ENCODE measurements at regions not wholly inside any gene's neighbourhood (a gene's known extent, or its start where the extent isn't known, plus 50 kb on each side); places are given as distances from the start of the nearest gene placed in this dataset.

DNA sequence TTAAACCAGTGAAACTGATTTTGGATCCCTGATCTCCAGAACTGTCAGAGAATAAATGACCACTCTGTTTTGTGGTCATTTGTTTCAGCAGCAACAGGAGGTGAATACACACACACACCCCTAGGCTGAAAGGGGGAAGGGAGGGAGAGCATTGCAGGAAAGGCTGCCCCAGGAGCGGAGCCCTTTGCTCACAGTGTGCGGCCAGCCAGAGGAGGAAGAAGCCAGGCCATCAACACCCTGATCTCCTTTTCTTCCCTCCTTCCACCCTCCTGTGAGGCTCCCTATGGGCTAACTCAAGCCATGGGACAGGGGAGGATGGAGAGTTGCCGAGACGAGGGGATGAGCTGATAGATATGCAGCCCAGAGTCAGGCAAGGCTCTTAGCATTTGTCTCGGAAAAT is 211.9 kb downstream of the TBX5 start:
- no peak overlapping the region for H3K4me3 ChIP-seq
- H3K36me3 ChIP-seq (replicated peaks) = no peaks in the 10 kb centered on the region
- H3K4me1 ChIP-seq = no peaks in the 10 kb centered on the region
- in situ Hi-C loops (cut with MboI; ENCODE audit: low sequenced_read_pairs) = no loop called here
- H3K27me3 ChIP-seq (ENCODE audit: low read depth) = peaks cover 10% of the 10 kb centered on the region
- DNase-seq (ENCODE audit: low spot score in 2 of 2) = no peak
- H3K9me3 ChIP-seq = no peaks in the 10 kb centered on the region

DNA sequence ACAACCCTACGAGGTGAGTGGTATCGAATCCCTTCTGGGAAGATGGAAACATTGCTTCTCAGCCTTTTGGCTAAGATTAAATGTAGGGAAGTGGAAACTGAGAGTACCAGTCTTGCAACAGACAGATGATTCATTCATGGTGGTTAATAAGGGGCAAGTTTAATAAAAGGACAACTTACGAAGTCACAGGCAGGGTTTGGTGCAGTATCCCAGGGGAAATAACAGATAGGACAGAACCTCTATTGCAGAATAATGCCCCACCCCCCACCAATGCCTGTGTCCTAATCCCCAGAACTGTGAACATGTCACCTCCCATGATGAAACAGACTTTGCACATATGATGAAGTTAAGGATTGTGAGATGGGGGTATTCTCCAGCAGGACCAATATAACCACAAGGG is 212.5 kb downstream of the TBX5 start:
- Histone ChIP-seq H3K4me3 (no peak overlapping the region), H3K4me1 (no peaks in the 10 kb centered on the region), H3K36me3 (replicated peaks) (no peaks in the 10 kb centered on the region), H3K9me3 (no peaks in the 10 kb centered on the region), H3K27me3 (ENCODE audit: low read depth) (peaks cover 10% of the 10 kb centered on the region)
- in situ Hi-C loops (cut with MboI; ENCODE audit: low sequenced_read_pairs) = no loop called here
- no peak for DNase-seq (ENCODE audit: low spot score in 2 of 2)

DNA sequence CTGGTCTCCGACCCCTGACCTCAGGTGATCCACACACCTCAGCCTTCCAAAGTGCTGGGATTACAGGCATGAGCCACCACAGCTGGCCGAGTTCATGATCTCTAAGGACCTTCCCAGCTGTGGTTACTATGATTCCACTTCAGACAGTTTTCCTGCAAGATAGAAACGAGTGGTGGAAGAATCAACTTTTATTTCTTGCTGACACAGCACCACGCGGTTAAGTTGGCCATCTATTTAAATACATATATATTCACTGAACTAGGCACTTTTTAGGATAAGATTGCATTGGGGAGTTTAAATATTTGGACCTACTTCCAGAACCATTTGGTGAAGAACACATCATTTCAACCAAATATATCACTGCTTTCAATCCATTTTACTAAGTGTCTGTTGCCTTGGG is 213.4 kb downstream of the TBX5 start:
- H3K9me3 ChIP-seq = no peaks in the 10 kb centered on the region
- H3K4me1 ChIP-seq = no peaks in the 10 kb centered on the region
- H3K27me3 ChIP-seq (ENCODE audit: low read depth) = peaks cover 11% of the 10 kb centered on the region
- H3K4me3 ChIP-seq = no peak overlapping the region
- no peak for DNase-seq (ENCODE audit: low spot score in 2 of 2)
- H3K36me3 ChIP-seq (replicated peaks) = no peaks in the 10 kb centered on the region
- in situ Hi-C loops (cut with MboI; ENCODE audit: low sequenced_read_pairs) = no loop called here

DNA sequence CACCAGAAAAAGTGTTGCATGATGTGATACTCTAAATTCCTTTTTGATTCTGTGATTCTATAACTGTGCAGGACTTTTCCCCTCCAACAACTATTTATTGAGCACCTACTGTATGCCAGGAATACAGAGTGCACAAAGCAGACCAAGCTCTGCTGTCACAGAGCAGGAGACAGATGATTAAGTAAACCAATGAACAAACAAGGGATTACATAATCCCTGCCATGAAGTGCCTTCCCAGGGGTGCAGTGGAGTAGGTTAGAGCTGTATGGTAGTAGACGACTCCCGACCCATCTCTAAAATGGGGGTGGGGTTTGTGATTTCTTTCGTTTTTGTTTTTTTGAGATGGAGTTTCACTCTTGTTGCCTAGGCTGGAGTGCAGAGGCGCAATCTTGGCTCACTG is 213.9 kb downstream of the TBX5 start:
- Histone ChIP-seq H3K36me3 (replicated peaks) (no peaks in the 10 kb centered on the region), H3K4me3 (no peak overlapping the region), H3K9me3 (no peaks in the 10 kb centered on the region), H3K27me3 (ENCODE audit: low read depth) (peaks cover 16% of the 10 kb centered on the region), H3K4me1 (no peaks in the 10 kb centered on the region)
- DNase-seq (ENCODE audit: low spot score in 2 of 2) = no peak
- in situ Hi-C loops (cut with MboI; ENCODE audit: low sequenced_read_pairs) = no loop called here

DNA sequence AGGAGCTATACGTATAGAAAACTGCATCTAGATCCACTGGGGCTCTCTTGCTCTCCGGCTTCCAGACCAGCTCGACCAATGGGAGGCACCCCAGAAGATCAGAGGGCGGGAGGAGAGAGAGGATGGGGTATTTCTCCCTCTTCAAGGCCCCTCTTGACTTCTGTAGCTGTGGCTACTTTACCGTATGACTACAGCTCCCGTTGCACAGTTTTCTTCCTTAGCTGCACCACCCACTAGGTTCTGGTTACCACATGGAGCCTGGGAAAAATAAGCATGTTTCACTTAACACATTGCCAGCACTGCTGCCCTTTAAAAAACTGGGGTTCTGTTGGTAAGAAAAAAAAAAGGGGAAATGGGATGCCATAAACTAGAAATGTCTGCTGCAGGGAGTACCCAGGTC is 214.4 kb downstream of the TBX5 start:
- DNase-seq (ENCODE audit: low spot score in 2 of 2) = no peak

DNA sequence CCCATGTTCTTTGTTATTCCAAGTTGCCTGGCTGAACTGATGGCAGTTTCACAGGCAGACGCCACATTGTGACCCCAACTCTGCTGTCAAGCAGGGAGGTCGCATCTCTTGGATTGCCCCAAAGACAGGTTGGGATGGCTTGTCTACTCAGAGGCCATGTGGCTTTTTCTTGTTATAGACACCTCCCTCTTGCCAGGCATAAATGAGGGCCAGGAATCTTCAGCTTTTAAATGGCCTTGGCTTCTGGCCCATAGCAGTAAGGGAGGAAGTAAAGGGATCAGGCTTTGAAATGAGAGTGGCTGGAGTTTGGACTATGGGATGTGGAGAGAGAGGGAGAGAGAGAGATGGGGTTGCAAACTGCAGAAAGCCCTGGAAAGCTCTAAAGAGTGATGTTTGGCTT is 215.0 kb downstream of the TBX5 start:
- no peaks in the 10 kb centered on the region for H3K36me3 ChIP-seq (replicated peaks)
- H3K27me3 ChIP-seq (ENCODE audit: low read depth) = peaks cover 15% of the 10 kb centered on the region
- H3K9me3 ChIP-seq = no peaks in the 10 kb centered on the region
- H3K4me3 ChIP-seq = no peak overlapping the region
- no peaks in the 10 kb centered on the region for H3K4me1 ChIP-seq
- no peak for DNase-seq (ENCODE audit: low spot score in 2 of 2)
- in situ Hi-C loops (cut with MboI; ENCODE audit: low sequenced_read_pairs) = no loop called here

More for the DNA sequence above, 214.4 kb downstream of the TBX5 start:
- in situ Hi-C loops (cut with MboI; ENCODE audit: low sequenced_read_pairs) = no loop called here
- H3K4me1 ChIP-seq = no peaks in the 10 kb centered on the region
- no peaks in the 10 kb centered on the region for H3K36me3 ChIP-seq (replicated peaks)
- no peaks in the 10 kb centered on the region for H3K9me3 ChIP-seq
- H3K4me3 ChIP-seq = no peak overlapping the region
- H3K27me3 ChIP-seq (ENCODE audit: low read depth) = peaks cover 18% of the 10 kb centered on the region

DNA sequence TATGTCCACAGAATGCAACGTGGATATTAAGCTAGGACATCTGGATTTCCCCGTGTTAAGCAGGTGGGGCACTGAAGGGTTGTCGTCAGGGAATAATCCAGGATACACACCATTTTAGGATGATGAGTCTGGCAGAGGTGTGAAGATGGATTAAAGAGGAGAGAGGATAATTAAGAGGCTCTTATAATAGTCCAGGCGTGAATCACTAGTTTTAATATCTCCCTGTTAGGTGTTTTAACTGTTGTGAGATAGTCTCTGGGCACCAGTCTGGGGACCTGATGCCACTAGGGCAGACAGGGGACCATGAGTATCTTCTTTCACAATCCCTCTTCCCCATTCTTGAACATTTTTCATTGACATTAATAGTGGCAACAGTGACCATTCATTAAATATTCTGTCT is 216.7 kb downstream of the TBX5 start:
- Histone ChIP-seq H3K9me3 (no peaks in the 10 kb centered on the region), H3K4me3 (no peak overlapping the region), H3K27me3 (ENCODE audit: low read depth) (peaks cover 8% of the 10 kb centered on the region), H3K4me1 (no peaks in the 10 kb centered on the region), H3K36me3 (replicated peaks) (no peaks in the 10 kb centered on the region)
- DNase-seq (ENCODE audit: low spot score in 2 of 2) = no peak
- in situ Hi-C loops (cut with MboI; ENCODE audit: low sequenced_read_pairs) = no loop called here

DNA sequence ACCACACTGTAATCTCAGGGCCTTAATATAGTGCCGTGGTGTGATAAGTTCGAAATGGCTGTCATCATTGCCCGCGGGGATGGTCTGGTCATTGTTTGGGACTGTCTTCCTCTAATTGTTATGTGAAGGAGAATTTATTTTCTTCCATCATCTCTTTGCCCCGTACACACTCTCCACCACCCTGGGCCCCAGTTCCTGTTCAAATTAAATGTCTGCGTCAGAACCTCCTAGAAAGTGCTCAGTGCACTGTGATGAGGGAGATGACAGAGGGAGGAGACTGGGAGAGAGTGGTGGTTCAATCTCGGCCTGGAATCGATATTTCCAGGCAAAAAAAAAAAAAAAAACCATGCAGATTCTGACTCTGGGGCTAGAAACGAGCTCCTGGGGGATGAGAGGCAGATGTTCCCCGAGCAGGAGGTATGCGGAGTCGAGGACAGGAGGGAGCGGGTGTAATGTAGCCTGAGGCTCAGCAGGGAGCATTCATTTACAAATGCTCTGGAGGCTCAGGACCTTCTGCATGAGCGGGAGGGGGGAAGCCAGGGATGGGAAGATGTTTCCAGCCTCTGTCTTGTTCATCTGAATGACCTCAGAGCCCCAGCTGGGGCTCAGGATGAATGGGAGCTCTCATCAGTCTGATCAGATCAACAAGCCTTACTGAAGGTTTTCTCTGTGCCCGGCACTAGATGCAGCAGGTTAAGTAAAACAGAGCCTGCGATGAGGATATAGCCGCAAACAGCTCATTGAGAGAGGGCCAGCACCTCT is 219.5 kb downstream of the TBX5 start:
- Histone ChIP-seq H3K36me3 (replicated peaks) (no peaks in the 10 kb centered on the region), H3K9me3 (no peaks in the 10 kb centered on the region), H3K4me3 (no peak overlapping the region), H3K4me1 (no peaks in the 10 kb centered on the region), H3K27me3 (ENCODE audit: low read depth) (peaks cover 17% of the 10 kb centered on the region; the same call in 1 of the 2 replicates)
- in situ Hi-C loops (cut with MboI; ENCODE audit: low sequenced_read_pairs) = no loop called here
- DNase-seq (ENCODE audit: low spot score in 2 of 2) = peak in 1 of 2 experiments; percentile 12

DNA sequence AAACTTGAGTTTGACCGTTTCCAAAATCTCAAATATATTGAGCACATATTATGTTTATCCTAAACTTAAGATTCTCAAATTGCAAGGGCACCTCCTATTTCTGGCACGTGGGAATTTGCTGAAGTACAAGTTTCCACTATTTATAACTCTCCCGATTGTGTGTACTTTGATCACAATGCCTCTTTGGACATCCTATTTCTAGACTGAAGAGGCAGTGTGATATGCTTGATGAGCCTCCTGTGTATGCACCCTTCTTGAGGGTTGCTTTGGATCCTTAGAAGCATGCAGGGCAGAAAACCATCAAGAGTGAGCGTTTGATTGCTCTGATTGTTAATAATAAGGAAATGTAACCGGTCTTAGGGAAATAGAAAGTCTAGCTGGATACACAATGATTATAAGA is 218.9 kb upstream of the RBM19 start:
- peaks cover 24% of the 10 kb centered on the region; the same call in 1 of the 2 replicates for H3K27me3 ChIP-seq (ENCODE audit: low read depth)
- H3K36me3 ChIP-seq (replicated peaks) = no peaks in the 10 kb centered on the region
- in situ Hi-C loops (cut with MboI; ENCODE audit: low sequenced_read_pairs) = no loop called here
- no peak overlapping the region for H3K4me3 ChIP-seq
- no peaks in the 10 kb centered on the region for H3K4me1 ChIP-seq
- DNase-seq (ENCODE audit: low spot score in 2 of 2) = no peak
- H3K9me3 ChIP-seq = no peaks in the 10 kb centered on the region

DNA sequence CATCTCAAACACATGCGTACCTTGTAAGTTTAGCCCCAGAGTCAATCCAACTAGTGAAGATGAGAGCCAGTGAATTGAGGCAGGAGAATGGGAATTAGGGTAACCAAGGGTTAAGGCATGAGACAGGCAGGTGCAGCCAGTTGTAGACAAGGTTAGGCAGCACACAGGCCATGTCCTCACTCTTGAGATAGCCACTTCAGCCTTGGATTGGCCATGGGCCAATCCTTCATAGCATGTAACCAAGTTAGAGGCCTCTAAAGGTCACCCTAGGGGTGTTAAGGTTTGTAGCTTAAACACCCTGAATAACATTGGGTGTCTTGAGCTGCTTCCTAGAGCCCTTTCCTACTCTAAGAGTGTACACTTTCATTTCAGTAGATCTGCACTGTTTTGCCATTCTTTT is 208.2 kb upstream of the RBM19 start:
- 0 out of 2 replicates have a peak, but pooled peaks cover 9% of the 10 kb centered on the region for H3K27me3 ChIP-seq (ENCODE audit: low read depth)
- H3K9me3 ChIP-seq = no peaks in the 10 kb centered on the region
- no peaks in the 10 kb centered on the region for H3K36me3 ChIP-seq (replicated peaks)
- no peaks in the 10 kb centered on the region for H3K4me1 ChIP-seq
- no peak for DNase-seq (ENCODE audit: low spot score in 2 of 2)
- H3K4me3 ChIP-seq = no peak overlapping the region
- in situ Hi-C loops (cut with MboI; ENCODE audit: low sequenced_read_pairs) = loop anchor here (10.0 kb wide), 1 partner anchor 320 kb away; no protein-coding TSS in a partner anchor

DNA sequence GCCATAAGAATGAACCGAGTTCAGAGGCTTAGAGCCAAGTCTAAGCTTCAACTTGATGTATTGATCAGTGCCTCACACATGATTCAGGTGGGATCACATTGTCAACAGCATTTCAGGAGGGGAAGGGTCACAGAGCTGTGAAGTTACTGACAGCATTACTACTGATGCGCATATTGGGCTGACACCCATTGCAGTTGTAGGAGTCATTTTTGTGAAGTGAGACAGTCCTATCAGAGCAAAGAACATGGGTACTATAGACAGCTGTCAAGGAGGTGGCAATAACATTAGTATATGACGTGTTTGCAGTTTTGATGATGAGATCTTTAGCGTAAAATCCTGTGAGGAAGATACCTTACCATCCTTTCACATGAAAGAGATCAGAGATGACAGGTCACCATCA is 206.0 kb upstream of the RBM19 start:
- no peak for DNase-seq (ENCODE audit: low spot score in 2 of 2)
- Histone ChIP-seq H3K4me1 (no peaks in the 10 kb centered on the region), H3K36me3 (replicated peaks) (no peaks in the 10 kb centered on the region), H3K27me3 (ENCODE audit: low read depth) (peaks cover 7% of the 10 kb centered on the region; the same call in 1 of the 2 replicates), H3K4me3 (no peak overlapping the region), H3K9me3 (no peaks in the 10 kb centered on the region)
- in situ Hi-C loops (cut with MboI; ENCODE audit: low sequenced_read_pairs) = loop anchor here (10.0 kb wide), 1 partner anchor 323 kb away; no protein-coding TSS in a partner anchor

DNA sequence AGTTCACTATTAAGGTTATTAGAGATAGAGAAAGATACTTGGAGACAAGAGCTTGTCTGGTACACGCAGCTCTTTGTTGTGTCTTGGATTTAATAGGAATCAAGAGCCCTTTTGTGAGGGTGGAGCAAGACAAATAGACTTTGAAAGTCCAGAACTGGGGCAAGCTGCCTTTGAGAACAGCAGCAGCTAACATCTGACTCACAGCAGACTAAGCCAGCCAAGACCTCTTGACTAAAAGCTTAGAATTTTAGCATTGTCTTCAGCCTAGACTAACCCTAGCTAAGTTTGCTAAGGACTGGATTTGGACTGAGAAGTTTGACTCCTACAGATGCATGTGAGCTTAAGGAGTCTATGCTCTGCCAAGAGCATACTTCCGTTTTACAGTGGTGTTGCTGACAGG is 201.9 kb upstream of the RBM19 start:
- H3K4me1 ChIP-seq = no peaks in the 10 kb centered on the region
- in situ Hi-C loops (cut with MboI; ENCODE audit: low sequenced_read_pairs) = no loop called here
- no peak overlapping the region for H3K4me3 ChIP-seq
- no peak for DNase-seq (ENCODE audit: low spot score in 2 of 2)
- H3K27me3 ChIP-seq (ENCODE audit: low read depth) = peaks cover 10% of the 10 kb centered on the region
- no peaks in the 10 kb centered on the region for H3K36me3 ChIP-seq (replicated peaks)
- no peaks in the 10 kb centered on the region for H3K9me3 ChIP-seq

DNA sequence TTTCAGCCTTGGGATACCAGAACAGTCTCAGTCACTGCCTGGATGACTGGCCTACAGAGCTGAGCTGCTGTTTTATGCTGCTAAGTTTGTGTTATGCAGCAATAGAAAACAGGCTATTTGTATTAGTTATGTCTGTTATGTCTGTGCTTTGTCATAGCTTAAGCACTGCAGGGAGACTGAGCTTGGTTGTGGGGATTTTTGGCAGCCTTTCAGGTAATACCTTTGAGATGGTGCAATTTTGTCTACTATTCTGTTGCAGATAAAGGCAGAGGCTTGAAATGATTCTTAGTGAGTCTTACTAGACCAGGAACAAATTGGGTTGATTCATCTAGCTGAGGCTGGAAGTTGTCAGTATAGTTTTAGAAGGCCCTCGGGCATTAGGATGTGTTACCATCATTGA is 201.3 kb upstream of the RBM19 start:
- in situ Hi-C loops (cut with MboI; ENCODE audit: low sequenced_read_pairs) = no loop called here
- peaks cover 10% of the 10 kb centered on the region for H3K27me3 ChIP-seq (ENCODE audit: low read depth)

DNA sequence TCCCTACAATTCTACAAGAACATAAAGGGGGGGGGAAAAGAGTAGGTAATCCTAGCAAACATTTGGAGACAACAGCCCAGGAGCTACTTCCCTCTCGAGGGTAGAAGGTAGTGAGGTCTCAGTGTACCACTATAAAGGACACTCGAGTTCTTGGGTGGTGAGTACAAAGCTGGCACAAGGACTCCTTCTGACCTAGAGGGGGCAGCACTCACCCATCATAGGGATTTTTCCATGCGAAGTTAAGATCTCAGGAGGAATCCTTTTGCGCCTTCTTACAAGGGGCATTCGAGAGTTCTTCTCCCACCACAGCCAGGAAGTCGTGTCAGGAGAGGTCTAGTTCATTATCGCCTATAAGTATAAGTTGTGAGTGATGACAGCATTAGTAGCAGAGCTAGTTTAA is 200.2 kb upstream of the RBM19 start:
- Histone ChIP-seq H3K27me3 (ENCODE audit: low read depth) (peaks cover 10% of the 10 kb centered on the region), H3K4me3 (no peak overlapping the region), H3K9me3 (no peaks in the 10 kb centered on the region), H3K36me3 (replicated peaks) (no peaks in the 10 kb centered on the region), H3K4me1 (no peaks in the 10 kb centered on the region)
- in situ Hi-C loops (cut with MboI; ENCODE audit: low sequenced_read_pairs) = no loop called here
- peak; percentile 31 to 72 for DNase-seq (ENCODE audit: low spot score in 2 of 2)

More for the DNA sequence above, 201.3 kb upstream of the RBM19 start:
- no peaks in the 10 kb centered on the region for H3K9me3 ChIP-seq
- no peak overlapping the region for H3K4me3 ChIP-seq
- no peak for DNase-seq (ENCODE audit: low spot score in 2 of 2)
- no peaks in the 10 kb centered on the region for H3K36me3 ChIP-seq (replicated peaks)
- H3K4me1 ChIP-seq = no peaks in the 10 kb centered on the region

DNA sequence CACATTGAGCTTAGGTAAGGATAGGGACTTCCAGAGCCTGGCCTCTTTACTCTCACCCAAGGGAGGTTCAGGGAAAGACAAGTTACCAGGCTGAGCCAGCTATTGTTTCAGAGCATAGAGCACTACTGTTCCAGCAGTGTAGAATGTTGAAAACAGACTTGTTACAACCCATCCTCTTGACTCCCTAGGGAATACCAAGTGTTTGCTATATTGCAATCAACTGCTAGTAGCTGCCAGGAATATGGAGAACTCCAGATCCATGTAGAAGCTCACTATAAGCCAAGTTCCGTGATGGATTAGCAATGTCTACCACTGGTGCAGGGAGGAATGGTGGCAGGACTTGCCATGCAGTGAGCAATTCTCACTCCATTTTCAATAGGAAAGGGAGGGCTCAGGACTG is 199.8 kb upstream of the RBM19 start:
- in situ Hi-C loops (cut with MboI; ENCODE audit: low sequenced_read_pairs) = no loop called here
- no peak overlapping the region for H3K4me3 ChIP-seq
- no peaks in the 10 kb centered on the region for H3K4me1 ChIP-seq
- no peaks in the 10 kb centered on the region for H3K36me3 ChIP-seq (replicated peaks)
- peaks cover 7% of the 10 kb centered on the region for H3K27me3 ChIP-seq (ENCODE audit: low read depth)
- no peaks in the 10 kb centered on the region for H3K9me3 ChIP-seq
- no peak for DNase-seq (ENCODE audit: low spot score in 2 of 2)

All from HAP-1 (cell line).